ENCODE measurements at regions not wholly inside any gene's neighbourhood (a gene's known extent, or its start where the extent isn't known, plus 50 kb on each side); places are given as distances from the start of the nearest gene placed in this dataset.
A peak's percentile ranks its signal among the peaks of the same experiment; 100 is the strongest.

DNA sequence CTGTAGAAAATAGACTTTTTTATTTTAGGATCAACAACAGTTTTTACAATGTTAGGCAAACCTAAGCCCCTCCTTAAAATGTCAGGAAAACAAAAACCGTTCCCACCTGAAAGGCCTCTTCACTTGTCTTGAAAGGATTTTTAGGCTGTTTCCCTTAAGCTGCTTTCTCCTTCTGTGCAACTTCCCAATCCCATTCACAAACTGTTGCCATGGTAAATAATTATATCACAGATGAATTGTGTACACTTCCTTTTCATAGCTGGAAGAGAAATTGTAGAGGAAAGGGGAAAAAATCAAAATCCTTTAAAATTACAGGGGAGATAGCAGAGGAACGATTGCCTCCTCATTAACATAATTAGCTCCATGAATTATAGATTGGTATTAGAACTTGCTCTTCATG lies 1488.0 kb upstream of the CELF4 start:
- Histone ChIP-seq H3K4me3 (ENCODE audit: insufficient read depth in 1 of 2, low read depth in 1 of 2, low read length in 2 of 2) (no peak overlapping the region), H2BK15ac (ENCODE audit: low read depth, poor library complexity, severe bottlenecking) (no peak overlapping the region), H3K9me3 (ENCODE audit: control insufficient read depth, low read length) (no peaks in the 10 kb centered on the region), H3K14ac (ENCODE audit: low read length in 2 of 2) (no peak overlapping the region), H3K9ac (ENCODE audit: low read length) (no peak overlapping the region), H2AK5ac (ENCODE audit: low read length, severe bottlenecking) (no peak overlapping the region), H2AFZ (ENCODE audit: low read depth, low read length) (no peak overlapping the region), H3K23ac (ENCODE audit: low read length in 2 of 2) (no peak overlapping the region), H3K36me3 (ENCODE audit: control insufficient read depth in 1 of 2, insufficient read depth in 2 of 2, low read depth in 1 of 2, low read length in 2 of 2) (no peaks in the 10 kb centered on the region), H3K18ac (ENCODE audit: low read depth in 1 of 2, low read length in 2 of 2) (no peak overlapping the region), H3K27me3 (ENCODE audit: control insufficient read depth in 1 of 2, insufficient read depth in 1 of 2, low read length in 2 of 2) (no peaks in the 10 kb centered on the region), H3K79me1 (replicated peaks; ENCODE audit: low read length, poor library complexity, severe bottlenecking) (no peaks in the 10 kb centered on the region), H2BK120ac (ENCODE audit: low read depth, low read length) (no peak overlapping the region), H3K4me2 (ENCODE audit: low read length, poor library complexity, severe bottlenecking) (no peak overlapping the region), H3K27ac (ENCODE audit: low read length, poor library complexity, severe bottlenecking) (no peak overlapping the region), H3K4me1 (ENCODE audit: control insufficient read depth, insufficient read depth, low read depth, low read length) (no peaks in the 10 kb centered on the region), H4K8ac (ENCODE audit: low read length) (no peak overlapping the region), H4K91ac (ENCODE audit: low read length) (no peak overlapping the region), H2BK5ac (ENCODE audit: low read depth, low read length, poor library complexity, severe bottlenecking) (no peak overlapping the region), H3K4ac (ENCODE audit: low read depth in 1 of 2, low read length in 2 of 2) (no peak overlapping the region), H2BK12ac (ENCODE audit: low read length in 2 of 2) (no peak overlapping the region)
- 80% methylated on average over 1 of the region's 2 CpGs for whole genome bisulfite sequencing
- no peak for DNase-seq

- Histone ChIP-seq H4K8ac (ENCODE audit: low read length) (no peak overlapping the region), H3K14ac (ENCODE audit: low read length in 2 of 2) (no peak overlapping the region), H3K18ac (ENCODE audit: low read depth in 1 of 2, low read length in 2 of 2) (no peak overlapping the region), H2BK120ac (ENCODE audit: low read depth, low read length) (no peak overlapping the region), H2BK15ac (ENCODE audit: low read depth, poor library complexity, severe bottlenecking) (no peak overlapping the region), H2AK5ac (ENCODE audit: low read length, severe bottlenecking) (no peak overlapping the region), H2BK5ac (ENCODE audit: low read depth, low read length, poor library complexity, severe bottlenecking) (no peak overlapping the region), H3K4ac (ENCODE audit: low read depth in 1 of 2, low read length in 2 of 2) (no peak overlapping the region), H2AFZ (ENCODE audit: low read depth, low read length) (no peak overlapping the region), H3K4me1 (ENCODE audit: control insufficient read depth, insufficient read depth, low read depth, low read length) (no peaks in the 10 kb centered on the region), H3K4me2 (ENCODE audit: low read length, poor library complexity, severe bottlenecking) (no peak overlapping the region), H3K4me3 (ENCODE audit: insufficient read depth in 1 of 2, low read depth in 1 of 2, low read length in 2 of 2) (no peak overlapping the region), H4K91ac (ENCODE audit: low read length) (no peak overlapping the region), H2BK12ac (ENCODE audit: low read length in 2 of 2) (no peak overlapping the region), H3K23ac (ENCODE audit: low read length in 2 of 2) (no peak overlapping the region), H3K9me3 (ENCODE audit: control insufficient read depth, low read length) (no peaks in the 10 kb centered on the region), H3K79me1 (replicated peaks; ENCODE audit: low read length, poor library complexity, severe bottlenecking) (no peaks in the 10 kb centered on the region), H3K9ac (ENCODE audit: low read length) (no peak overlapping the region), H3K36me3 (ENCODE audit: control insufficient read depth in 1 of 2, insufficient read depth in 2 of 2, low read depth in 1 of 2, low read length in 2 of 2) (no peaks in the 10 kb centered on the region), H3K27me3 (ENCODE audit: control insufficient read depth in 1 of 2, insufficient read depth in 1 of 2, low read length in 2 of 2) (no peaks in the 10 kb centered on the region), H3K27ac (ENCODE audit: low read length, poor library complexity, severe bottlenecking) (no peak overlapping the region)
- peak; percentile 29 for DNase-seq
Measured at GRCh38 chr18:39051013-39051412, 1485.4 kb upstream of the CELF4 start.

DNA sequence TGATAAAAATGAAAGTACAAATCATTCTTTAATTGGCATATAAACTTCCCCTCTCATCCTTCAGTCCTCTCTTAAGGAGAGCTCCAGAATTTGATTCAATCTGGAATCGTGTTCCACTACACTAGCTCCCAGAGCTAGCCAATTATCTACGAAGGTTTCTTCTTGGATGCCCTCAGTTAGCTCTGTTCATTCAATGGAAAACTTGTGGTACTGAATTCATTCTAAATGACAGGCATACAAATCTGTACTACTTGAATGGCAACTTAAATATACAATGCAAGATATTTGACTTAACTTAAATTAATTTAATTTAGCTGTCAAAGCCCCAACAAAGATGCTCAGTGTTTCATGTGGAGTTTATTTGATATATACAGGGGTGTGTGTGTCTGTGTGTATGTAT lies 1474.2 kb upstream of the CELF4 start:
- no peak overlapping the region for H4K91ac ChIP-seq (ENCODE audit: low read length)
- H3K4me2 ChIP-seq (ENCODE audit: low read length, poor library complexity, severe bottlenecking): no peak overlapping the region
- H3K27me3 ChIP-seq (ENCODE audit: control insufficient read depth in 1 of 2, insufficient read depth in 1 of 2, low read length in 2 of 2): no peaks in the 10 kb centered on the region
- no peak overlapping the region for H3K14ac ChIP-seq (ENCODE audit: low read length in 2 of 2)
- H2BK5ac ChIP-seq (ENCODE audit: low read depth, low read length, poor library complexity, severe bottlenecking): no peak overlapping the region
- no peak overlapping the region for H3K9ac ChIP-seq (ENCODE audit: low read length)
- no peaks in the 10 kb centered on the region for H3K36me3 ChIP-seq (ENCODE audit: control insufficient read depth in 1 of 2, insufficient read depth in 2 of 2, low read depth in 1 of 2, low read length in 2 of 2)
- no peaks in the 10 kb centered on the region for H3K79me1 ChIP-seq (replicated peaks; ENCODE audit: low read length, poor library complexity, severe bottlenecking)
- H2BK12ac ChIP-seq (ENCODE audit: low read length in 2 of 2): no peak overlapping the region
- H3K4me1 ChIP-seq (ENCODE audit: control insufficient read depth, insufficient read depth, low read depth, low read length): no peaks in the 10 kb centered on the region
- no peak overlapping the region for H3K23ac ChIP-seq (ENCODE audit: low read length in 2 of 2)
- 98% methylated on average over 2 of the region's 2 CpGs for WGBS
- no peak overlapping the region for H3K18ac ChIP-seq (ENCODE audit: low read depth in 1 of 2, low read length in 2 of 2)
- H4K8ac ChIP-seq (ENCODE audit: low read length): no peak overlapping the region
- H3K4ac ChIP-seq (ENCODE audit: low read depth in 1 of 2, low read length in 2 of 2): no peak overlapping the region
- H3K4me3 ChIP-seq (ENCODE audit: insufficient read depth in 1 of 2, low read depth in 1 of 2, low read length in 2 of 2): no peak overlapping the region
- H2BK15ac ChIP-seq (ENCODE audit: low read depth, poor library complexity, severe bottlenecking): no peak overlapping the region
- no peak overlapping the region for H2AK5ac ChIP-seq (ENCODE audit: low read length, severe bottlenecking)
- no peak for DNase-seq
- H3K27ac ChIP-seq (ENCODE audit: low read length, poor library complexity, severe bottlenecking): no peak overlapping the region
- H2AFZ ChIP-seq (ENCODE audit: low read depth, low read length): no peak overlapping the region
- no peak overlapping the region for H2BK120ac ChIP-seq (ENCODE audit: low read depth, low read length)
- H3K9me3 ChIP-seq (ENCODE audit: control insufficient read depth, low read length): no peaks in the 10 kb centered on the region

GRCh38 chr18:39037925-39038324 lies 1472.3 kb upstream of the CELF4 start:
- H2AK5ac ChIP-seq (ENCODE audit: low read length, severe bottlenecking): no peak overlapping the region
- no peak overlapping the region for H3K4ac ChIP-seq (ENCODE audit: low read depth in 1 of 2, low read length in 2 of 2)
- H3K18ac ChIP-seq (ENCODE audit: low read depth in 1 of 2, low read length in 2 of 2): no peak overlapping the region
- no peak overlapping the region for H3K23ac ChIP-seq (ENCODE audit: low read length in 2 of 2)
- H3K27me3 ChIP-seq (ENCODE audit: control insufficient read depth in 1 of 2, insufficient read depth in 1 of 2, low read length in 2 of 2): no peaks in the 10 kb centered on the region
- no peak overlapping the region for H4K8ac ChIP-seq (ENCODE audit: low read length)
- H2BK5ac ChIP-seq (ENCODE audit: low read depth, low read length, poor library complexity, severe bottlenecking): no peak overlapping the region
- no peak overlapping the region for H3K9ac ChIP-seq (ENCODE audit: low read length)
- no peak overlapping the region for H2AFZ ChIP-seq (ENCODE audit: low read depth, low read length)
- no peaks in the 10 kb centered on the region for H3K4me1 ChIP-seq (ENCODE audit: control insufficient read depth, insufficient read depth, low read depth, low read length)
- H3K27ac ChIP-seq (ENCODE audit: low read length, poor library complexity, severe bottlenecking): no peak overlapping the region
- no peak overlapping the region for H2BK15ac ChIP-seq (ENCODE audit: low read depth, poor library complexity, severe bottlenecking)
- H3K36me3 ChIP-seq (ENCODE audit: control insufficient read depth in 1 of 2, insufficient read depth in 2 of 2, low read depth in 1 of 2, low read length in 2 of 2): no peaks in the 10 kb centered on the region
- H3K9me3 ChIP-seq (ENCODE audit: control insufficient read depth, low read length): no peaks in the 10 kb centered on the region
- no CpG with 5 or more reads among the region's 2 CpGs for WGBS
- no peak overlapping the region for H3K14ac ChIP-seq (ENCODE audit: low read length in 2 of 2)
- no peak overlapping the region for H3K4me2 ChIP-seq (ENCODE audit: low read length, poor library complexity, severe bottlenecking)
- no peak overlapping the region for H2BK12ac ChIP-seq (ENCODE audit: low read length in 2 of 2)
- no peak overlapping the region for H3K4me3 ChIP-seq (ENCODE audit: insufficient read depth in 1 of 2, low read depth in 1 of 2, low read length in 2 of 2)
- no peak overlapping the region for H4K91ac ChIP-seq (ENCODE audit: low read length)
- H2BK120ac ChIP-seq (ENCODE audit: low read depth, low read length): no peak overlapping the region
- no peaks in the 10 kb centered on the region for H3K79me1 ChIP-seq (replicated peaks; ENCODE audit: low read length, poor library complexity, severe bottlenecking)
- DNase-seq: no peak
